NCI-H1048 (cell line): ENCODE measurements at regions not wholly inside any gene's neighbourhood (a gene's known extent, or its start where the extent isn't known, plus 50 kb on each side); places are given as distances from the start of the nearest gene placed in this dataset.

ENCODE experiments used
- DNase-seq: peaks from one replicate; lab custom pipeline; 2025; lab: John Stamatoyannopoulos, UW

DNA sequence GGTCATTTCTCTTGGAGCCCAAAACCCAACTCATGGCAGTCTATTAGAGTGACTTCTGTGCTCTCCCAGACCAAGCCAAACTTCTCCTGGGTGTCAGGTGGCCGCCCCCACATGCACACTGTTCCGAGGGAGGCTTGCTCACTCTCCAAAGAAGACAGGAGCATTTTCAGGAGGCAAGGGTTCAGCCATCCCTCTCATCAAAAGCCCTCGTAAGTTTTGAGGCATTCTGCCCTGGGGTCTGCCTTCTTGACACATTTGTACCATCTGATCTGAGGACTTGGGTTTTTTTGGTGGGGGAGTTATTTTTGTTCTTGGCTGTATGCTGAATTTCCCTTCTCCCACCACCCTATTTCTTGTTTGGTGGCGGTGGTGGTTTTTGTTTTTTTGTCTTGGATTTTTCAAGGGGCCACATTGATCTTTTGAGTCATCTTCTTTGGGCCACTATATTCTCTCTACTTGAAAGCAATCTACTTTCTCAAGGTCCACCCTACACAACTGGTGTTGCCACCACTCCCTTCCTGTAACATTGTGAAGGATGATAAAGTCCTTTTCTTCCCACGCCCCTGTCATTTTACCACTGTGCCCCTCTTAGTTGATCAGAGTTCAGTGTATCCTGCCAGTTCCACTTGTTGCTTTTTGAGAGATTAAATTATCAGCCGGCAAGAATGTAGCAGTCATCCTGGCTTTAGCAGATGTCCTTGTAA lies 255.8 kb downstream of the CYP26B1 start:
- no peak for DNase-seq

DNA sequence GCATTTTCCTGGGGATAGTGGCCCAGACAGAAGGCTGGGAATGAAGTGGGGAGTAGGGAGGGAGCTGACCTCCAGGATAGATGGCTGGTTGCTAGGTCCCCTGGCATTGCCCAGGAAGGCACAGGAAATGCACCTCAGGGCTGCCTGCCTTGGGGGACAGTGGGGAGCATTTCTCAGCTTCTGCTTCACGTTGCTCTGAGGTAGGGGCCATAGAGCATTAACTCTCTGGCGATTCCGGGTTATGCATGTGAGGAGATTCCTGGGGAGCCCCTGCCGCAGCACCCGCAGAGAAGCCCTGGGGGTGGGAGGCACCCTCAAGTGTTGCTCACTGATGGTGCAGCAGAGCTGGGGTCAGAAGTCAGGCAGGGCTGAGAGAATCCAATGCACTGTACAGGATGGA lies 256.5 kb downstream of the CYP26B1 start:
- DNase-seq, result no peak

DNA sequence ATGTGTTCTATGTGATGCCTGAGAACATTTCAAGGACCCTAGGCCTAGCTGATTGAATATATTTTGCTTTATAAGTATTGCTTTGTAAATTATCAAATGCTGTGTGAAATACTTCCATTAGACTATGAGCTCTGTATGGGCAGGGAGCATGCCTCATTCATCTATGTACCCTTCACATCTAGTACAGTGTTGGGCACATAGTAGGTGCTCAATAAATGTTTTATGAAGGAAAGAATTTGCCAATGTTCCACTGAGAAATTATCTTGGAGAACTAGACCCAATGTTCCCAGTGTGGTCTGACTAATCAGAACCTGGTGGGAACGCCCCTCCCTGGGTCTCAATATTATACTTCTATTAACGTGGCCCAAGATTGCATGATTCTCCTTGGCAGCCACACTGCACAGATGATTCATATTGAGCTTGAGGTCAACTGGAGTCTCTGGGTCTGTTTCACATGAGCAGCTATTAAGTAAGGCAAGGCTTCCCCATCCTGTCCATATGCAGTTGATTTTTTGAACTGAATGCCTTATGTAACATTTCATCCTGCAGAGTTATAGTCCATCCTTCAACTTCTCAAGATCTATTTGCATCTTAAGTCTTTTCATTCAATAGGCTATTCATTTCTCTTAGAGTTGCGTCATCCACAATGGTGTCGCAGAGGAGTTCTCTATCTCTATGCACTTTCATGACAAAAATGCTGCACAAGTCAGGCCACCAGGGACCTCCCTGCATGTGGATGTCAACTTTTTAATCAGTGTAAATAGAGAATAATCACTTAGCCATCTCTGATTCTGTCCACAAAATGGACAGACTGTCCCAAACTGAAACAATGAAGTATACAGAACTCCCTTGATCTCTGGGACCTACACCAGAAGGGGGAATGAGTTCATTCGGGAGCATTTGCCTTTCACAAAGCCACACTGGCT lies 257.6 kb downstream of the CYP26B1 start:
- DNase-seq, result no peak

DNA sequence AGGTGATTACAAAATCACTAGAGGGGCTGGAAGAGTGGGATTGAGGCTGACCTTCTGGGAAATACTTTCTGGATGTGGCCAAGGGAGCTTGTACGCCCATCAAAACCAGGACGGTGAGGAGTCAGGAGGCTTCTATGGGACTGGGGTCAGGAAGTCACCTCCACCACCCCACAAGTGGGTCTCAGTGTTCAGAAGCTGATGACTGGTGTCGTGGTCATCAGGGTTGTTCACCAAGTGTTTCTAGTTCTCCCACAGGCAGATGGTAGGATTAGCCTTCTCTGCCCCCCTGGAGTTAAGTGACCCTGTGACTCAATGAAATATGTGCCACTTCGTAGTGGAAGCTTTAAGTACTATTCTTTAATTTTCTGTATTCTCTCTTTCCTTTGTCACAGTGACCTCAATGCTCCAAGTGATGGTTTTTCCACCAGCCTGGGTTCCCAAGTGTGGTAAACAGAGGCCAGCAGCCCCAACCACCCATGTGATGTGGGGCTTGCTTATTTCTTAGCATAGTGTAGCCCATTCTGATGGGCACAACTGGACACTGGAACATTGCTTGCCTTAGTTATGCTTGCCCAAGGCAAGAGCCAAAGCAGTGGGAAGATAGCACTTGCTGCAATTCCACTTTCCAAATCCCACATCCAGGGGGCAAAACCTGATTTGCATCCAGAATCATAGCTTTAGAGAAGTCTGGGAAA lies 258.8 kb downstream of the CYP26B1 start:
- DNase-seq, result no peak

DNA sequence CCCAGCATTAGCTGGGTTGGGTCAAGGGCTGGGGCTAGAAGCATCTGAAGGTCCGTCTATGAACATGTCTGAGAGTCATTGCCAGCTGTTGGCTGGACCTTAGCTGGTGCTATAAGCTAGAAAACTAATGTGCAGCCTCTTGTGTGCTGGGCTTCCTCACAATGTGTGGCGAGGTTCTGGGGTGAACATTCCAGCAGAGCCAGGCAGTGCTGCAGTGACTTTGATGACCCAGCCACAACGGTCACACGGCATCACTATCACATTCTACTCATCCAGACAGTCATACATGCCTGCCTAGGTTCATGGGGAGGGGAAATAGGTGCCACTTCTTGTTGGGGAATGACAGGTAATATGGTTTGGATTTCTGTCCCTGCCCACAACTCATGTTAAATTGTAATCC lies 260.5 kb downstream of the CYP26B1 start:
- DNase-seq, result no peak

DNA sequence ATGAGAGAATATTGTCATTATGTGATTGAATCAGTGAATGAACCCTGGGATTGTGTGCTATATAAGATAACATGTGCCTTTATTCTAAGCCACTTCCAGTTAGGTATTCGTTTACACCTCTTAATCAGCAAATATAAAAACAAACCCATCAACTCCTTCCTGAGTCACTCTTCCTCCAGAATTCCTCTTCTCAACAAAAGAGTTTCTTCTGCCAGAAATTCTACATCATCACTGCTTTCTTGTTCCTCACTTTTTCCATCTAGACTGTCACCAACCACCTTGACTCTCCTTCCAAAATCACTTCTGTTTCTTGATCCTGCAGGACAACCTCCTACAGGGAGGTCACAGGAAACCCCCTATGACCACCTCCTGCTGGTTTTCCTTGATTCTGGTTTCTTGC lies 261.4 kb downstream of the CYP26B1 start:
- no peak for DNase-seq

DNA sequence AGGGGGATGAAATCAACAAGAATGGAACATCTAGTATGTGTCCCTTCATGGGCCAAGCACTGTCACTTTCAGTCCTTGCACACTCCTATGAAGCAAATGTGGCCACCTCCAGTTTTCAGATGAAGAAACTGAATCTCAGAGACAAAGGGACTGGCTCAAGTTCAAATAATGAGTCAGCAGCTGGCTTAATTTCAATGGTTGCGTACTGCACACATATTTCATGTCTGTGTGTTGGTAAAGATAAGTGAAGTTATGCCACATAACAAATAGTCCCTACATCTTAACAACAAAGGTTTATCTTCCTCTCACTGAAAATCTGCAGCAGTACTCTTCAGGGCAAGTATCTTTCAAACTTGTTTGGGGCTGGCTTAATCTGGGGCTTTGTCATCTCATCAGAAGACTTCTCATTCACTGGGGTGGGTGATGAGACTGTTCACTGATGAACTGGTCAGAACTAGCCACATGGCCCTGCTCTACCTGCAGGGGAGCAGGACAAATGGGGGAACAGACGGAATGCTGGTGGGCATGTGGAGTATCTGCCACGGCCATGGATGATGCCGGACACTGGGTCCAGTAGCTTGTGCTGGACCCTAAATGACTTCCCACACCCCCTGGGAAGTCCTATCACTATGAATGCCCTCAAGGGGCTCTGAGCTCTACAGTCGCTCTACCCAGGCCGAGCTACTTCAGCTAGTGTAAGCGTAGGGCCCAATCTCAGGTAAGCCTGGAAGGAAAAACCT lies 263.2 kb downstream of the CYP26B1 start:
- no peak for DNase-seq

DNA sequence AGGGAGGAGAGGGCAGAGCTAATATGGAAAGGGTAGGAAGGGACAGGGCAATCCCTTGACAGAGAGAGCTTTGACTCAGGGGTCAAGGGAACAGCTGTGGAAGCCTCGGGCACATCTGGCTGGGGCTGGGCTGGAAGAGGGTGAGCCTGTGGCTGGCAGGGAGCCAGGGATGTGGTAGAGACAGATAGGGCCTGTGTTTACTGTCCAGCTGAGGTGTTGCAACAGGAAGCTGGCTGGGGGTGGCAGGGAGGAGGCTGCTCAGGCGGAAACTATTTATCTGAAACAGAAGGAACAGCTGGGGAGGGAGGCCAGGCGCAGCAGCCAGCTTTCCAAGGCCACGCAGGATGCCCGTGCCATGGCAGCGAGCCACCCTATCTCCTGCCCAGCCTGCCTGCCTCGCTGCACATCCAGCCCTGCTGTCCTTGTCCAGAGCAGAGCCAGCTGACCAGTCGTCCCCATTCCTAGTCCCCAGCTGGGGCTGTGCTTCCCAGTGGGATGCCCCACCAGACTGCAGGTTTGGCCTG lies 264.7 kb downstream of the CYP26B1 start:
- DNase-seq, result no peak

DNA sequence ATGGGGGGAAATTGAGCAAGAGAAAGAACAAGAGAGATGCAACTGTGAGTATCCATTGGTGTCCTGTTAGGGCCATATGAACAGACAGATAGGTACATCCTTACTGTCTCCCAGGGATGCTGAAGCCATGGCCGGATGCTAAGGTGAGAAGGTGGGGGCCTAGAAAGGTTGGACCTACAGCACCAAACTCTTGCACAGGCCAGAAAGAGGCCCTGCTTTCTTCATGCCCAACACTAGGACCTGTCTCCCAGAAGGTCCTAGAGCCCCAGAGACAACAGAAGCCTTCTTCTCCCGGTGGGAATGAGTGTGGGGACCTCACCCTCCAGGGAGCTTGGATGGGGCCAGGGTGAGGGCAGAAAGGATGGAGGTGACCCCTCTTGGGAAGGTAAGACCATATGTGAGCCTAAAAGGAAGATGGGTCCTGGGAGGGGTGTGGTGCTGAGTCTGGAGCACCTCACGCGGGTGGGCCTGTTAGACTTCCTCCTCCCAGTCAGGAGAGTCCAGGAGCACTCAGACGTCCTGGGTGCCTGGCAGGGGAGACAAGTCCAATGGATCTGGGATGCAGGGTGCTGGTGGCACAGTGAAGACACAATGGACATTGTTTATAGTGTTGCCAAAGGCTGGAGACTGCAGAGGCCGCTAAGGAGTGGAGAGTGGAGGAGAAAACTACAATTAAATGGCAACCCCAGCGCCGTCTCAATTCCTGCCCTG lies 265.3 kb downstream of the CYP26B1 start:
- DNase-seq, result no peak

DNA sequence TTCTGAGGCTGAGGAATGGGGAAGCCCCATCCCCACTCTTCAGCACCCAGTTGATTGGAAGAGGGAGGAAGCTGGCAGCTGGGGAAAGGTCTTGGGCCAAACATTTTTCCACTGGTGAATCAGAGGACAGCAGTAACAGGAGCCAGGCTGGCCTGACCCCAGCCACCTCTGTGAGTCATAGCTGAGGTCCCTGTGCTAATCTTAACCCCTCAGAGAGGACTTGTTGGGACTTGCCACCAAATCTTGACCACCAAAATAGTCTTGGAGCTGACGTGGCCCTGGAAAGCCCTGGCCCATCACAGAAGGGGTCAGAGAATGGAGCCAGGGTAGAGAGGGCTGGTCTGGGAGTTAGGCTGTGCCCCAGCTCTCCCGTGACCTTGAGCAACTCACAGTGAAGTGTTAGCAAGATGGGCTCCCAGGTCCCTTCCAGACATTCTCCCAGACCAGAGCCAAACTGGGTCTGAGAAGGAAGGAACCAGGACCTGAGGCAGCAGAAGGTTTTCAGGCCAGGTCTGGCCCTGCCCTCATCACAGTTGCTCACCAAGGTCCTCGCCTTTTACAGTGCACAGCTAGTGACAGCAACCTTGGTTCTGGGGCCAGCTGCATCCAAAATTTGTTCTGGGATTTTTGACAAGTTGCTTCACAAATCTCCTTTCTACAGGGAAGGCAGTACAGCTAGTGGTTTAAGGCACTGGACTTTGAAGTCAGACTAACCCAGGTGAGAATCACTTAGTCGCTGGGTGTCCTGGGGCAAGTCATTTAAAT lies 266.6 kb downstream of the CYP26B1 start:
- no peak for DNase-seq

DNA sequence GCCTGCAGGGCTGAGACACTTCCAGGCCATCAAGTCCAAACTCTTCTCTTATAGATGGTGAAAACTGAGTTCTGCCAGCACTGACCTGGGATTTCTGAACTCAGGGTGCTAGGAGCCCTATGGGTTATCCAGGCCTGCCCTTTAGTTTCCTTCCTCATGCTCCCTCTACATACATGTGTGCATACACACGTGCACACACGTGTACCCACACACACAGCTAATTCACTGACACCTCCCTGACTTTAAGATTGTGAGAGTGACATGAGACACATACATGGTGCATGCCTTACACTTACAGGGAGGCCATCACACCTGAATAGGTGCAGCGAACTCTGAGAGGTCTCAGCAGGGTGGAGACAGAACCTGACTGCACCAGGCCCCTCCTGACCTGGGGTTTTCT lies 267.4 kb downstream of the CYP26B1 start:
- no peak for DNase-seq

DNA sequence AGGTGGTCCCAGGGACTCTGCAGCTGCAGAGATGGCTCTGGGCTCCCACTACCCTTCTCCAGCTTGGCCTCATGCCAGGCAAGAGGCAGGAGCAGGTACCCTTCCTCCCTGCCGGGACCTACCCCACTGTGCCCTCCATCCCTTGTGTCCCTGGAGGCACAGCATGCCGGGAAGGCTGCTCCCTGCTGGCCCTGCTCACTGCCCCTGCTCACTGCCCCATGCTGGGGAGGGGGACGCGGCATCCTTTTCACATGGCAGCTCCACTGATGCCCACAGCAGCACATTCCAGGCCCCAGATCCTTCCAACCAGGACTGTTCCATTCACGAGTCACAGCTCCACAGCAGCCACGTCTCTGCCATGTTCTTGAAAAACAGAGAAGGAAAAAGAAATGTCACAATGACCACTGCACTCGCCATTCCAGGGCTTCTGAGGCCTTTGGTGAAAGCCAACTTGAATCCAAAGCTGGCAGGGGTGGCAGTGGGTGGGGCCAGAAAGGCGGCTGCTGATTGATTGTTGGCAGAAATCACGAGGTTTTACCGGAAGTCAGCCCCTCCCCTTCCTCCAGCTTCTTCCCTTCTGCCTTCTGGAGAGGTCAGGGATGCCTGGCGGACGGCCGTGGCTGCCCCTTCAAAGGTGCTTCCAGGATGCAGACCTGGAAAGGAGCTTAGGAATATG lies 268.0 kb downstream of the CYP26B1 start:
- no peak for DNase-seq

DNA sequence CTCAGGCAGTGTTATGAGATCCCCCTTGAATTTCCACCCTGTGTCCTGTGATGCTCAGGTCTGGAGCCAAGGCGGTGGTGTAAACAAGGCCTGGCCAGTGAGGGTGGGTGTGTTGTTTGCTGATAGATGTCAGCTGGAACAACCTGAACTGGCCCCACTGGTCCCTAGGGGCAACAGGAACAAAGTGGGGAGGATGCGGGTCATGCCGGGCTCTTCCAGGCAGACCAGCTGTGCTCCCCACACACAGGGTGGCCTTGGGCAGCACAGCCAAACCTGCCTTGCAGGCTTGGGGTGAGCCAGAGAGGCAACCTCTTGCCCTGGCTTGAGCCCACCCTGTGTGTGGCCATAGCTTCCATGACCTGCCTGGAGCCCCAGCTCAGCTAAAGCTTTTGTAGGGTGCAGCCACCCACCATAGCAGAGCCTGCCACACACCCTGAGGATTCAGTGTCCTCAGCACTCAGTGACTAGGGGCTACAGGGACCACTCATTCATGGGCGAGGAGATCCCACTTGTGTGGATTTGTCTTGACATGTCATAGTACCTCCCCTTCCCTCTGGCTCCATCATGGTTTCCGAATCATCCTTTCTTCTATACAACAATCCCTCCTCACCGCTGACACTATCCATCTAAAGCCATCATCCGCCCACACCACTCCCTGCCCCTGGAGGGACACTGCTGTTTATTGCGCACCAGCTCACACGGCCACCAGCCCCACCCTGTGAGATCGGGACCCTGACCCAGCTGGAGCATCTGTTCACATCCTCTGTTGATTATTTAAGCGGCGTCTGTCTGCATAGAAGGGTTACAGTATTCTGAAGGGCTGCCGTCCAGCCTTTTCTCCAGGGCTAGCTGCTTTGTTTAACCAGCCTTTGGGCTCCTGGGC lies 268.8 kb downstream of the CYP26B1 start:
- DNase-seq, result no peak

DNA sequence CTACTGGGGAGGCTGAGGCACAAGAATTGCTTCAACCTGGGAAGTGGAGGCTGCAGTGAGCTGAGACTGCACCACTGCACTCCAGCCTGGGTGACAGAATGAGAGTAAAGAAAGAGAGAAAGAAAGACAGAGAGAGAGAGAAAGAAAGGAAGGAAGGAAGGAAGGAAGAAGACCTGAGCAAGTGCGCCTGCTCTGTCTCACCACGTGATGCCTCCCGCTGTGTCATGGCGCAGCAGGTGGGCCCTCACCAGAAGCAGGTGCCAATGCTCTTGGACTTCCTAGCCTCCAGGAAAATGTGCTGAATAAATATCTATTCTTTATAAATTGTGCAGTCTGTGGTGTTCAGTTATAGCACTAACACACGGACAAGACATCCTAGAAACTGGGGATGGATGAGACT lies 270.0 kb downstream of the CYP26B1 start:
- no peak for DNase-seq

DNA sequence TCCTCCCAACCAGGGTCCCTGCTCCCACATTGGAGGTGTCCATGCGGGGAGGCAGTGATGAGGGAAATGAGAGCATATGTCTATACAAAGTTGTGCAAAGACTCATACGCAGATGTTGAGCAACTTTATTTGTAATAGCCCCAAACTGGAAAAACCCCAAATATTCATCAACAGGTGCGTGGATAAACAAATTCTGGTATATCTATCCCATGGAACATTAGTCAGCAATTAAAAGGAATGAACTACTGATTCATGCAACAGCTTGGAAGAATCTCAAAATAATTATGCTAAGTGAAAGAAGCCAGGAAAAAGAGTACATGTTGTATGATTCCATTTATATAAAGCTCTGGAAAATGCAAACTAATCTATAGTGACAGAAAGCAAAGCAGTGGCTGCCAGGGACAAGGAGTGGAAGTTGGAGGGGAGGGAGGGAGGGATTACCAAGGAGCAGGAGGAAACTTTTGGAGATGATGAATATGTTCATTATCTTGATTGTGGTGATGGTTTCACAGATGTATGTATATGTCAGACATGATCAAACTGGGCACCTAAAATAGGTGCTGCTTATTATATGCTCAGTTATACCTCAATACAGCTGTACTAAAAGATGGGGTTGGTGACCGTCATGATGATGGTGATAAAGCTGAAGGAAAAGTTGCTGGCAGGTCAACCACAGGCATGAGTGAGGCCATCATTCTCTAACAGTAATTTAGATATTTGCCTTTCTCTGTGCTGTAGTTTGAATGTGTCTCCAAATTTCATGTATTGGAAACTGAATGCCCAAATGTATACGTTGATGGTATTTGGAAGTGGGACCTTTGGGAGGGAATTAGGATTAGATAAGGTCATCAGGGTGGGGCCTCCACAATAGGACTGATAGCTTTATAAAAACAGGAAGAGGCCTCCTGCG lies 270.9 kb downstream of the CYP26B1 start:
- DNase-seq, result no peak

DNA sequence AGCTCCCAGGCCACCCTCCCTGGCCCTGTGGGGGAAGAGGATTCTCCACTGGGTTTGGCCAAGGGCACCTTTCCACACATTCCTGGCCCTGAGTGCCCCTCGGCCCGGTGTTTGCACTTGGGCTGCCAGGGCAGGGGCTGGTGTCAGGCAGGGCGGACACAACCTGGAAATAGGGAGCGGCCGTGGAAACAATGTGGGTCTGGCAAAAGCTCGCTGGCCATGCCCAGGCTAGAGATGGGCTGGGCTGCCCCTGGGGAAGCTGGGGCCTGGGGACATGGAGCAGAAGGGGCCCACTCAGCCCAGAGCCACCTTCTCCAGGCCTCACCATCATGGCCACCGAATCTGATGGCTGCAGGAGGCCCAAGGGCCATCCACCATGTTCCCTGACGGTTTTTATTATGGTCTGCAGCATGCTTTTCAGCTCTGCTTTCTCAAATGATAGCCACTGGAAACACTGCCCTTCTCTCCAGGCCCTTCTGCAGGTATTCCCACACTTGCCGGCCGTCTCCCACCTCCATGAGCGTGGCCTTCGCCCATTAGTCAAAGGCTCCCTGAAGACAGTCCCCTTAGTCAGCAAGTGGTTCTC lies 275.1 kb downstream of the CYP26B1 start:
- DNase-seq, result no peak

DNA sequence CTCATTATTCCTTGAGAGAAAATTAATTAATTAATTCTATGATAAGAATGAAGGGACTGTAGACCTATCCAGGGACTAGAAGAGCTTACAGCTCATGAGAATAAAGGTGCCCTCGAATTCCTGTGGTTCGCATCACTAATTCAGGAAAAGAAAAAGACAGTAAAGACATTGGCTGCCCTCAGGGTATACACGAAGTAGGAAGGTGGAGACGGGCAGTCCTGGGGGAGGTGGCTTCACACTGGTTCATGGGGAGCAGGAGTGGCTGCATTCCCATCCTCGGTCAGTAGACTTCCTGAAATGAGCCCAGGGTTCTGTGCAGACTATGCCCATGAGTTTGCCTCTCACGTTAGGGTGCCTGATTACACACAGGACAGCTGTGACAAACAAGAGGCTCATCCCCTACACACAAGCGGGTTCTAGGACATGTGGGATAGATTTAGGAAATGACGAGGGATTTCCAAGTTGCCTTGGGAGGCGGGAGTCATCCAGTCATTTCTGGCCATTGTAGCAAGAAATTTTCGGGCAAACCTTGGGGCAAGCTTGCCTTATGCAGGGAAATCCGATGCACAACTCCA lies 282.2 kb downstream of the CYP26B1 start:
- no peak for DNase-seq
